Gastrocnemius medialis (tissue), 4 donors: ENCODE measurements at regions not wholly inside any gene's neighbourhood (a gene's known extent, or its start where the extent isn't known, plus 50 kb on each side); places are given as distances from the start of the nearest gene placed in this dataset.

ENCODE experiments used
- CTCF ChIP-seq, 5 experiments: fragments of 450-650 bp in 3 of 5; fragments of 200-600 bp in 2 of 5; sonication (generic) in 2 of 5; IDR thresholded peaks in 4 of 5; conservative IDR thresholded peaks in 1 of 5; 1 replicate in 4 of 5; 2 replicates in 1 of 5; pipeline ENCODE4 v1.5.1; 2016 to 2019; ENCODE audit warnings: antibody characterized with exemption in 5 of 5, mild to moderate bottlenecking in 3 of 5, moderate library complexity in 3 of 5
- POLR2A ChIP-seq, 2 donors: fragments of 450-650 bp; IDR thresholded peaks; one replicate each; pipeline ENCODE4 v1.6.1; 2017; ENCODE audit warnings: antibody characterized with exemption in 2 of 2, mild to moderate bottlenecking in 2 of 2, moderate library complexity in 2 of 2

- no peak for TF ChIP-seq POLR2A (IDR thresholded peaks at IDR 0.05)
- no peak for TF ChIP-seq CTCF (IDR thresholded peaks at IDR 0.05 in 4 of 5, conservative IDR thresholded peaks at IDR 0.05 in 1 of 5)
Measured at GRCh38 chr2:147553775-147554271, 291.0 kb upstream of the ACVR2A start.
